Neural cell (in vitro differentiated cells): ENCODE measurements at regions not wholly inside any gene's neighbourhood (a gene's known extent, or its start where the extent isn't known, plus 50 kb on each side); places are given as distances from the start of the nearest gene placed in this dataset.

Experiments used
- H2AFZ ChIP-seq: fragments of 200-600, 300-800 bp; sonication (generic), shearing (Covaris generic); 2 replicates; pipeline ENCODE4 v1.6.0; 2014; ENCODE audit warnings: low read depth, mild to moderate bottlenecking, antibody characterized with exemption, low read length, moderate library complexity
- H3F3A ChIP-seq: fragments of 200-600 bp; shearing (Covaris generic); 2 replicates; pipeline ENCODE4 v1.6.1; 2016; ENCODE audit warnings: mild to moderate bottlenecking, moderate library complexity, mixed read lengths, antibody characterized with exemption, low read length; ENCODE audit not compliant: insufficient read depth, poor library complexity, severe bottlenecking
- H3K27ac ChIP-seq: fragments of 200-600, 300-800 bp; sonication (generic), shearing (Covaris generic); 2 replicates; pipeline ENCODE4 v1.5.1; 2014; ENCODE audit warnings: mild to moderate bottlenecking, low read length, moderate library complexity
- H3K27me3 ChIP-seq: fragments of 300-800, 200-600 bp; sonication (generic), shearing (Covaris generic); 2 replicates; pipeline ENCODE4 v1.6.0; 2014; ENCODE audit warnings: mild to moderate bottlenecking, low read depth, low read length, moderate library complexity; ENCODE audit not compliant: insufficient read depth
- H3K36me3 ChIP-seq: fragments of 300-800, 200-600 bp; sonication (generic), shearing (Covaris generic); 2 replicates; pipeline ENCODE4 v1.5.1; 2014; ENCODE audit warnings: mild to moderate bottlenecking, antibody characterized with exemption, low read length, moderate library complexity; ENCODE audit not compliant: insufficient read depth
- H3K4me2 ChIP-seq: fragments of 300-800, 200-600 bp; sonication (generic), shearing (Covaris generic); 2 replicates; pipeline ENCODE4 v1.6.0; 2014; ENCODE audit warnings: mild to moderate bottlenecking, low read length
- H3K4me3 ChIP-seq: fragments of 300-800, 200-600 bp; sonication (generic), shearing (Covaris generic); 2 replicates; pipeline ENCODE4 v1.5.1; 2014; ENCODE audit warnings: mild to moderate bottlenecking, low read length, moderate library complexity
- H3K79me2 ChIP-seq: fragments of 200-600 bp; shearing (Covaris generic); replicated peaks from 2 replicates; pipeline ENCODE4 v1.6.0; 2014; ENCODE audit warnings: mild to moderate bottlenecking, low read length, moderate library complexity; ENCODE audit not compliant: insufficient read depth
- H3K9ac ChIP-seq: fragments of 300-800, 200-600 bp; sonication (generic), shearing (Covaris generic); 2 replicates; pipeline ENCODE4 v1.6.1; 2016; ENCODE audit warnings: mild to moderate bottlenecking, low read length, mixed read lengths
- H3K9me2 ChIP-seq: fragments of 200-600 bp; shearing (Covaris generic); 2 replicates; pipeline ENCODE4 v1.6.1; 2016; ENCODE audit warnings: mild to moderate bottlenecking, low read length, mixed read lengths; ENCODE audit not compliant: insufficient read depth
- H3K9me3 ChIP-seq: fragments of 200-600, 300-800 bp; sonication (generic), shearing (Covaris generic); 2 replicates; pipeline ENCODE4 v1.6.1; 2016; ENCODE audit warnings: mild to moderate bottlenecking, mixed run types, low read length, moderate library complexity, mixed read lengths
- H4K20me1 ChIP-seq: fragments of 200-600 bp; shearing (Covaris generic); 2 replicates; pipeline ENCODE4 v1.6.1; 2016; ENCODE audit warnings: mild to moderate bottlenecking, mixed run types; ENCODE audit not compliant: insufficient read depth
- CTCF ChIP-seq: fragments of 450-650 bp; IDR thresholded peaks from 2 replicates; pipeline ENCODE4 v1.5.1; 2014; ENCODE audit warnings: antibody characterized with exemption, mild to moderate bottlenecking, moderate library complexity; ENCODE audit not compliant: poor library complexity, severe bottlenecking
- EP300 ChIP-seq: fragments of 450-650 bp; conservative IDR thresholded peaks from 2 replicates; pipeline ENCODE4 v1.6.1; 2014; ENCODE audit warnings: antibody characterized with exemption, mild to moderate bottlenecking, moderate library complexity; ENCODE audit not compliant: poor library complexity, severe bottlenecking
- EZH2 ChIP-seq: fragments of 200-600, 300-800 bp; shearing (Covaris generic), sonication (generic); IDR thresholded peaks from 2 replicates; pipeline ENCODE4 v1.6.1; 2014; ENCODE audit warnings: antibody characterized with exemption, low read length, borderline replicate concordance, mild to moderate bottlenecking; ENCODE audit not compliant: insufficient read depth, poor library complexity, severe bottlenecking
- MXI1 ChIP-seq: fragments of 450-650 bp; conservative IDR thresholded peaks from 2 replicates; pipeline ENCODE4 v1.6.1; 2014; ENCODE audit warnings: antibody characterized with exemption, mild to moderate bottlenecking; ENCODE audit not compliant: poor library complexity, severe bottlenecking
- POLR2AphosphoS5 ChIP-seq: IDR thresholded peaks from 2 replicates; pipeline ENCODE4 v1.6.1; 2012
- RAD21 ChIP-seq: fragments of 450-650 bp; conservative IDR thresholded peaks from 2 replicates; pipeline ENCODE4 v1.6.1; 2014; ENCODE audit warnings: antibody characterized with exemption, mild to moderate bottlenecking, moderate library complexity
- REST ChIP-seq: IDR thresholded peaks from 2 replicates; pipeline ENCODE4 v1.6.1; 2012; ENCODE audit warnings: borderline replicate concordance
- SMC3 ChIP-seq: fragments of 450-650 bp; conservative IDR thresholded peaks from 2 replicates; pipeline ENCODE4 v1.6.1; 2014; ENCODE audit warnings: antibody characterized with exemption, mild to moderate bottlenecking, moderate library complexity; ENCODE audit not compliant: poor library complexity
- TAF1 ChIP-seq: IDR thresholded peaks from 2 replicates; pipeline ENCODE4 v1.6.1; 2012; ENCODE audit warnings: low read depth

DNA sequence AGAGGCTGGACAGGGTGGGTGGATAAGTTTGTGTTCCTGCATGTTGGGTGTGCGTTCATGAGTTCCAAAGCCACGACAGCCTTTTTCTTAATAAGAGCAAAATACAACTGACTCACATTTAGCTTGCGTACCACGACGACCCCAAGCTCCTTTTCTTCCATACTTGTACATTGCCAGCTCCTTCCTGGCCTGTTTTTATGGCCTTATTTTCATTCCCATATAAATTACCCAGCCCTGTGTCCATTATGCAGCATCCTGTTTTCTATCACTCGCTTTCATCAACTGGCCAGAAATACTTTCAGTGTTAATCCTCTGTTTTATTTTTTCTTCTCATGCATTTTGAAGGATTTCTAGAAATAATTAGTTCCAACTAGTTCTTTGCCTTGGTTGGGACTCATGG is 499.1 kb downstream of the FOXO1 start:
- Histone ChIP-seq H3K27ac (no peak overlapping the region), H3K9me2 (no peaks in the 10 kb centered on the region)

GRCh38 chr13:40168425-40169166 is 497.8 kb downstream of the FOXO1 start:
- Histone ChIP-seq H3K9me2 (no peaks in the 10 kb centered on the region), H4K20me1 (no peaks in the 10 kb centered on the region), H3K9ac (no peak overlapping the region), H3K79me2 (no peaks in the 10 kb centered on the region), H2AFZ (no peak overlapping the region), H3K36me3 (no peaks in the 10 kb centered on the region), H3K27ac (no peak overlapping the region), H3K27me3 (no peaks in the 10 kb centered on the region), H3F3A (no peaks in the 10 kb centered on the region), H3K4me3 (no peak overlapping the region), H3K9me3 (no peaks in the 10 kb centered on the region), H3K4me2 (no peak overlapping the region)
- TF ChIP-seq SMC3 (no peak), TAF1 (no peak), REST (no peak), POLR2AphosphoS5 (no peak), CTCF (no peak), MXI1 (no peak)

More for the DNA sequence above, 499.1 kb downstream of the FOXO1 start:
- H2AFZ ChIP-seq, result no peak overlapping the region
- H3K27me3 ChIP-seq, result no peaks in the 10 kb centered on the region
- H3K4me2 ChIP-seq, result no peak overlapping the region
- H4K20me1 ChIP-seq, result no peaks in the 10 kb centered on the region
- no peaks in the 10 kb centered on the region for H3K79me2 ChIP-seq
- H3K9ac ChIP-seq, result no peak overlapping the region
- H3F3A ChIP-seq, result no peaks in the 10 kb centered on the region
- no peak overlapping the region for H3K4me3 ChIP-seq
- H3K9me3 ChIP-seq, result no peaks in the 10 kb centered on the region
- no peak for TF ChIP-seq REST
- TF ChIP-seq RAD21, result no peak
- no peak for TF ChIP-seq EZH2
- TF ChIP-seq MXI1, result no peak
- no peak for TF ChIP-seq EP300
- no peak for TF ChIP-seq SMC3
- TF ChIP-seq POLR2AphosphoS5, result no peak
- TF ChIP-seq CTCF, result no peak
- H3K36me3 ChIP-seq, result no peaks in the 10 kb centered on the region
